OCI-LY7 (cell line): ENCODE measurements at regions not wholly inside any gene's neighbourhood (a gene's known extent, or its start where the extent isn't known, plus 50 kb on each side); places are given as distances from the start of the nearest gene placed in this dataset.

Experiments used
- BruUV-seq: library from RNA; stranded (reverse); fragments of 400-500 nt; replicated peaks from 2 replicates; lab custom pipeline; 2021; lab: Mats Ljungman, UMichigan
- CTCF ChIA-PET: fragments of 300-600 bp; sonication (Branson Sonifier 250); formaldehyde crosslinking; loops from one replicate; lab custom pipeline; 2022; ENCODE audit warnings: antibody characterized with exemption; ENCODE audit not compliant: unreplicated experiment; lab: Charles Lee
- POLR2A ChIA-PET: fragments of 300-600 bp; sonication (Branson Sonifier 250); formaldehyde crosslinking; loops from one replicate; lab custom pipeline; 2022; ENCODE audit warnings: antibody characterized with exemption; lab: Charles Lee
- DNase-seq: peaks from one replicate; pipeline ENCODE4 v3.0.0-alpha.2; 2015; ENCODE audit warnings: low spot score
- H2AFZ ChIP-seq: fragments of 200-600 bp; sonication (generic), shearing (Covaris generic); 2 replicates; pipeline ENCODE4 v1.6.1; 2014; ENCODE audit warnings: mild to moderate bottlenecking, antibody characterized with exemption, low read length, moderate library complexity
- H3K27ac ChIP-seq: fragments of 200-600 bp; sonication (generic); 2 replicates; pipeline ENCODE4 v1.5.1; 2014; ENCODE audit warnings: mixed run types, low read depth, mild to moderate bottlenecking, moderate library complexity, low read length, inconsistent platforms; ENCODE audit not compliant: poor library complexity, severe bottlenecking
- H3K36me3 ChIP-seq: fragments of 200-600 bp; sonication (generic); 2 replicates; pipeline ENCODE4 v1.6.1; 2014; ENCODE audit warnings: mild to moderate bottlenecking, antibody characterized with exemption, low read length, moderate library complexity, mixed read lengths; ENCODE audit not compliant: insufficient read depth
- H3K4me1 ChIP-seq: fragments of 200-600 bp; sonication (generic); 2 replicates; pipeline ENCODE4 v1.5.1; 2014; ENCODE audit warnings: mild to moderate bottlenecking, low read length; ENCODE audit not compliant: insufficient read depth, poor library complexity, severe bottlenecking
- H3K4me2 ChIP-seq: fragments of 200-600 bp; sonication (generic); 2 replicates; pipeline ENCODE4 v1.6.1; 2014; ENCODE audit warnings: mild to moderate bottlenecking, low read length
- H3K4me3 ChIP-seq: fragments of 200-600 bp; sonication (generic); 2 replicates; pipeline ENCODE4 v1.5.1; 2014; ENCODE audit warnings: mild to moderate bottlenecking, low read depth, low read length; ENCODE audit not compliant: poor library complexity, severe bottlenecking
- H3K79me2 ChIP-seq: fragments of 200-600 bp; sonication (generic); 2 replicates; pipeline ENCODE4 v1.6.1; 2016; ENCODE audit warnings: low read depth, mild to moderate bottlenecking, low read length, moderate library complexity, mixed read lengths; ENCODE audit not compliant: insufficient read depth
- H3K9me2 ChIP-seq: fragments of 200-600 bp; sonication (generic); 2 replicates; pipeline ENCODE4 v1.6.1; 2016; ENCODE audit warnings: mild to moderate bottlenecking, low read length, mixed read lengths; ENCODE audit not compliant: insufficient read depth
- H3K9me3 ChIP-seq: fragments of 200-600 bp; sonication (generic); 2 replicates; pipeline ENCODE4 v1.6.1; 2014; ENCODE audit warnings: mild to moderate bottlenecking, mixed run types, low read length, mixed read lengths
- H4K20me1 ChIP-seq: fragments of 200-600 bp; sonication (generic); 2 replicates; pipeline ENCODE4 v1.6.1; 2014; ENCODE audit warnings: mild to moderate bottlenecking, antibody characterized with exemption, low read length, moderate library complexity, mixed read lengths; ENCODE audit not compliant: insufficient read depth
- CTCF ChIP-seq: fragments of 200-600 bp; sonication (generic); conservative IDR thresholded peaks from 2 replicates; pipeline ENCODE4 v1.5.1; 2014; ENCODE audit warnings: mild to moderate bottlenecking, antibody characterized with exemption, low read length, moderate library complexity, mixed read lengths
- EZH2phosphoT487 ChIP-seq: fragments of 200-600 bp; sonication (generic); IDR thresholded peaks from 2 replicates; pipeline ENCODE4 v1.6.1; 2018; ENCODE audit warnings: low read depth, borderline replicate concordance, mild to moderate bottlenecking, mixed run types, antibody characterized with exemption, low read length, moderate library complexity, mixed read lengths
- intact Hi-C: fragments of 100-400 bp; cut with micrococcal nuclease; formaldehyde crosslinking; loops from one replicate; pipeline ENCODE4 v1.10.0; 2022; ENCODE audit not compliant: unreplicated experiment

GRCh38 chr7:136585954-136586670 lies 282.3 kb upstream of the CHRM2 start:
- Histone ChIP-seq H3K9me3 (no peaks in the 10 kb centered on the region), H4K20me1 (no peaks in the 10 kb centered on the region), H3K4me1 (no peaks in the 10 kb centered on the region), H3K4me3 (no peak overlapping the region), H3K36me3 (no peaks in the 10 kb centered on the region), H3K79me2 (no peaks in the 10 kb centered on the region), H3K9me2 (no peaks in the 10 kb centered on the region), H3K27ac (no peak overlapping the region), H3K4me2 (no peak overlapping the region), H2AFZ (no peak overlapping the region)
- CTCF ChIA-PET, result no interaction called here
- TF ChIP-seq CTCF (no peak), EZH2phosphoT487 (no peak)
- DNase-seq, result no peak
- intact Hi-C loops, result no loop called here
- POLR2A ChIA-PET, result interaction anchor here (1.2 kb wide), 1 partner anchor 19 kb away, joined by 4 read pairs; no protein-coding TSS in a partner anchor
- BruUV-seq, result no TSS peak

DNA sequence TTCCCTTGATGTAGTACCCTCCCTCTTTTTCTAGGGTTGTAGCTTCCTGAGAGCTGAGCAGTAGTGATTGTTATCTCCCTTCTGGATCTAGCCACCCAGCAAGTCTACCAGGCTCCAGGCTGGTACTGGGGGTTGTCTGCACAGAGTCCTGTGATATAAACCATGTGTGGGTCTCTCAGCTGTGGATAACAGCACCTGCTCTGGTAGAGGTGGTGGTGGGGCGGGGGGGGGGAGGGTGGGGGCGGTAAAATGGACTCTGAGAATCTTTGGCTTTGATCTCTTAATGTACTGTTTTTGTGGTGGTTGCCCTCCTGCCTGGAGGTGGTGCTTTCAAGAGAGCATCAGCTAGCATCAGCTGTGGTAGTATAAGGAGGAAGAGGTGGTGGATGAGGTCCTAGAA lies 302.0 kb upstream of the CHRM2 start:
- no peak for DNase-seq
- H3K4me1 ChIP-seq, result no peaks in the 10 kb centered on the region
- H3K27ac ChIP-seq, result no peak overlapping the region
- BruUV-seq, result no TSS peak
- intact Hi-C loops, result no loop called here
- CTCF ChIA-PET, result no interaction called here
- no peak overlapping the region for H3K4me3 ChIP-seq
- H3K9me2 ChIP-seq, result no peaks in the 10 kb centered on the region
- H2AFZ ChIP-seq, result no peak overlapping the region
- no peaks in the 10 kb centered on the region for H3K9me3 ChIP-seq
- H3K36me3 ChIP-seq, result no peaks in the 10 kb centered on the region
- POLR2A ChIA-PET, result interaction anchor here (1.1 kb wide), 1 partner anchor 20 kb away, joined by 4 read pairs; no protein-coding TSS in a partner anchor
- no peaks in the 10 kb centered on the region for H3K79me2 ChIP-seq
- TF ChIP-seq CTCF, result no peak
- TF ChIP-seq EZH2phosphoT487, result no peak
- no peak overlapping the region for H3K4me2 ChIP-seq
- no peaks in the 10 kb centered on the region for H4K20me1 ChIP-seq

GRCh38 chr7:136555933-136556332 lies 312.5 kb upstream of the CHRM2 start:
- no peak for DNase-seq
- no peak for TF ChIP-seq CTCF
- no peak for TF ChIP-seq EZH2phosphoT487
- ChIA-PET POLR2A (no interaction called here), CTCF (no interaction called here)
- Histone ChIP-seq H2AFZ (peak overlapping the region; percentile 44), H3K4me2 (no peak overlapping the region), H3K36me3 (no peaks in the 10 kb centered on the region), H3K9me2 (no peaks in the 10 kb centered on the region), H3K79me2 (no peaks in the 10 kb centered on the region), H3K9me3 (no peaks in the 10 kb centered on the region), H3K4me3 (no peak overlapping the region), H3K4me1 (no peaks in the 10 kb centered on the region), H4K20me1 (no peaks in the 10 kb centered on the region), H3K27ac (no peak overlapping the region)
- BruUV-seq, result no TSS peak
- intact Hi-C loops, result no loop called here
